ENCODE measurements at regions not wholly inside any gene's neighbourhood (a gene's known extent, or its start where the extent isn't known, plus 50 kb on each side); places are given as distances from the start of the nearest gene placed in this dataset.

- Histone ChIP-seq H3K9ac (ENCODE audit: low read depth in 1 of 2, low read length in 2 of 2) (no peak overlapping the region), H3K4me3 (ENCODE audit: low read depth in 1 of 2, low read length in 2 of 2) (no peak overlapping the region), H3K27ac (ENCODE audit: low read depth, low read length) (no peak overlapping the region), H3K4me1 (ENCODE audit: control insufficient read depth in 1 of 2, insufficient read depth in 2 of 2, low read length in 2 of 2) (no peaks in the 10 kb centered on the region), H3K27me3 (ENCODE audit: control insufficient read depth in 1 of 2, insufficient read depth in 2 of 2, low read length in 2 of 2) (no peaks in the 10 kb centered on the region), H3K36me3 (ENCODE audit: control insufficient read depth in 1 of 2, insufficient read depth in 2 of 2, low read length in 2 of 2) (no peaks in the 10 kb centered on the region), H3K9me3 (ENCODE audit: control insufficient read depth in 1 of 2, low read length in 2 of 2) (peaks cover 0 to 7% of the 10 kb centered on the region in 2 donors)
Observed at GRCh38 chr15:95227235-95227634, 995.9 kb downstream of the MCTP2 start.

- H3K36me3 ChIP-seq (ENCODE audit: control insufficient read depth in 1 of 2, insufficient read depth in 2 of 2, low read length in 2 of 2), result no peaks in the 10 kb centered on the region
- H3K9me3 ChIP-seq (ENCODE audit: control insufficient read depth in 1 of 2, low read length in 2 of 2), result peaks cover 0 to 2% of the 10 kb centered on the region in 2 donors
- no peak overlapping the region for H3K27ac ChIP-seq (ENCODE audit: low read depth, low read length)
- no peak overlapping the region for H3K4me3 ChIP-seq (ENCODE audit: low read depth in 1 of 2, low read length in 2 of 2)
- H3K9ac ChIP-seq (ENCODE audit: low read depth in 1 of 2, low read length in 2 of 2), result no peak overlapping the region
- no peaks in the 10 kb centered on the region for H3K4me1 ChIP-seq (ENCODE audit: control insufficient read depth in 1 of 2, insufficient read depth in 2 of 2, low read length in 2 of 2)
- H3K27me3 ChIP-seq (ENCODE audit: control insufficient read depth in 1 of 2, insufficient read depth in 2 of 2, low read length in 2 of 2), result no peaks in the 10 kb centered on the region
Observed at GRCh38 chr15:95228856-95229555, 997.6 kb downstream of the MCTP2 start.

GRCh38 chr15:95235033-95235432 lies 1003.7 kb downstream of the MCTP2 start:
- H3K27ac ChIP-seq (ENCODE audit: low read depth, low read length), result no peak overlapping the region
- H3K27me3 ChIP-seq (ENCODE audit: control insufficient read depth in 1 of 2, insufficient read depth in 2 of 2, low read length in 2 of 2), result no peaks in the 10 kb centered on the region
- H3K4me1 ChIP-seq (ENCODE audit: control insufficient read depth in 1 of 2, insufficient read depth in 2 of 2, low read length in 2 of 2), result no peaks in the 10 kb centered on the region

GRCh38 chr15:95247071-95247984 lies 1016.0 kb downstream of the MCTP2 start:
- no peak overlapping the region for H3K4me3 ChIP-seq (ENCODE audit: low read depth in 1 of 2, low read length in 2 of 2)
- no peaks in the 10 kb centered on the region for H3K4me1 ChIP-seq (ENCODE audit: control insufficient read depth in 1 of 2, insufficient read depth in 2 of 2, low read length in 2 of 2)
- no peaks in the 10 kb centered on the region for H3K9me3 ChIP-seq (ENCODE audit: control insufficient read depth in 1 of 2, low read length in 2 of 2)
- H3K36me3 ChIP-seq (ENCODE audit: control insufficient read depth in 1 of 2, insufficient read depth in 2 of 2, low read length in 2 of 2), result no peaks in the 10 kb centered on the region
- H3K9ac ChIP-seq (ENCODE audit: low read depth in 1 of 2, low read length in 2 of 2), result no peak overlapping the region
- no peaks in the 10 kb centered on the region for H3K27me3 ChIP-seq (ENCODE audit: control insufficient read depth in 1 of 2, insufficient read depth in 2 of 2, low read length in 2 of 2)
- no peak overlapping the region for H3K27ac ChIP-seq (ENCODE audit: low read depth, low read length)

More at GRCh38 chr15:95235033-95235432, 1003.7 kb downstream of the MCTP2 start:
- H3K9ac ChIP-seq (ENCODE audit: low read depth in 1 of 2, low read length in 2 of 2), result no peak overlapping the region
- no peaks in the 10 kb centered on the region for H3K36me3 ChIP-seq (ENCODE audit: control insufficient read depth in 1 of 2, insufficient read depth in 2 of 2, low read length in 2 of 2)
- H3K4me3 ChIP-seq (ENCODE audit: low read depth in 1 of 2, low read length in 2 of 2), result no peak overlapping the region
- peaks cover 9 to 14% of the 10 kb centered on the region in 2 donors for H3K9me3 ChIP-seq (ENCODE audit: control insufficient read depth in 1 of 2, low read length in 2 of 2)

GRCh38 chr15:95249524-95249923 lies 1018.2 kb downstream of the MCTP2 start:
- no peak overlapping the region for H3K27ac ChIP-seq (ENCODE audit: low read depth, low read length)
- no peaks in the 10 kb centered on the region for H3K9me3 ChIP-seq (ENCODE audit: control insufficient read depth in 1 of 2, low read length in 2 of 2)
- no peaks in the 10 kb centered on the region for H3K36me3 ChIP-seq (ENCODE audit: control insufficient read depth in 1 of 2, insufficient read depth in 2 of 2, low read length in 2 of 2)
- H3K4me3 ChIP-seq (ENCODE audit: low read depth in 1 of 2, low read length in 2 of 2), result no peak overlapping the region
- H3K27me3 ChIP-seq (ENCODE audit: control insufficient read depth in 1 of 2, insufficient read depth in 2 of 2, low read length in 2 of 2), result no peaks in the 10 kb centered on the region
- no peak overlapping the region for H3K9ac ChIP-seq (ENCODE audit: low read depth in 1 of 2, low read length in 2 of 2)
- H3K4me1 ChIP-seq (ENCODE audit: control insufficient read depth in 1 of 2, insufficient read depth in 2 of 2, low read length in 2 of 2), result no peaks in the 10 kb centered on the region

- no peak overlapping the region for H3K4me3 ChIP-seq (ENCODE audit: low read depth in 1 of 2, low read length in 2 of 2)
- no peaks in the 10 kb centered on the region for H3K36me3 ChIP-seq (ENCODE audit: control insufficient read depth in 1 of 2, insufficient read depth in 2 of 2, low read length in 2 of 2)
- no peak overlapping the region for H3K27ac ChIP-seq (ENCODE audit: low read depth, low read length)
- no peaks in the 10 kb centered on the region for H3K4me1 ChIP-seq (ENCODE audit: control insufficient read depth in 1 of 2, insufficient read depth in 2 of 2, low read length in 2 of 2)
- no peaks in the 10 kb centered on the region for H3K27me3 ChIP-seq (ENCODE audit: control insufficient read depth in 1 of 2, insufficient read depth in 2 of 2, low read length in 2 of 2)
- no peak overlapping the region for H3K9ac ChIP-seq (ENCODE audit: low read depth in 1 of 2, low read length in 2 of 2)
- no peaks in the 10 kb centered on the region for H3K9me3 ChIP-seq (ENCODE audit: control insufficient read depth in 1 of 2, low read length in 2 of 2)
Observed at GRCh38 chr15:95252404-95252803, 1021.0 kb downstream of the MCTP2 start.

- Histone ChIP-seq H3K9me3 (ENCODE audit: control insufficient read depth in 1 of 2, low read length in 2 of 2) (no peaks in the 10 kb centered on the region), H3K27ac (ENCODE audit: low read depth, low read length) (no peak overlapping the region), H3K27me3 (ENCODE audit: control insufficient read depth in 1 of 2, insufficient read depth in 2 of 2, low read length in 2 of 2) (no peaks in the 10 kb centered on the region), H3K4me3 (ENCODE audit: low read depth in 1 of 2, low read length in 2 of 2) (no peak overlapping the region), H3K4me1 (ENCODE audit: control insufficient read depth in 1 of 2, insufficient read depth in 2 of 2, low read length in 2 of 2) (no peaks in the 10 kb centered on the region), H3K9ac (ENCODE audit: low read depth in 1 of 2, low read length in 2 of 2) (no peak overlapping the region), H3K36me3 (ENCODE audit: control insufficient read depth in 1 of 2, insufficient read depth in 2 of 2, low read length in 2 of 2) (no peaks in the 10 kb centered on the region)
Observed at GRCh38 chr15:95254263-95254662, 1022.9 kb downstream of the MCTP2 start.

- Histone ChIP-seq H3K27ac (ENCODE audit: low read depth, low read length) (no peak overlapping the region), H3K27me3 (ENCODE audit: control insufficient read depth in 1 of 2, insufficient read depth in 2 of 2, low read length in 2 of 2) (no peaks in the 10 kb centered on the region), H3K9ac (ENCODE audit: low read depth in 1 of 2, low read length in 2 of 2) (no peak overlapping the region), H3K9me3 (ENCODE audit: control insufficient read depth in 1 of 2, low read length in 2 of 2) (no peaks in the 10 kb centered on the region), H3K4me1 (ENCODE audit: control insufficient read depth in 1 of 2, insufficient read depth in 2 of 2, low read length in 2 of 2) (no peaks in the 10 kb centered on the region), H3K4me3 (ENCODE audit: low read depth in 1 of 2, low read length in 2 of 2) (no peak overlapping the region), H3K36me3 (ENCODE audit: control insufficient read depth in 1 of 2, insufficient read depth in 2 of 2, low read length in 2 of 2) (no peaks in the 10 kb centered on the region)
Observed at GRCh38 chr15:95259513-95259912, 1028.2 kb downstream of the MCTP2 start.

- no peaks in the 10 kb centered on the region for H3K9me3 ChIP-seq (ENCODE audit: control insufficient read depth in 1 of 2, low read length in 2 of 2)
- no peak overlapping the region for H3K27ac ChIP-seq (ENCODE audit: low read depth, low read length)
- no peaks in the 10 kb centered on the region for H3K4me1 ChIP-seq (ENCODE audit: control insufficient read depth in 1 of 2, insufficient read depth in 2 of 2, low read length in 2 of 2)
- H3K27me3 ChIP-seq (ENCODE audit: control insufficient read depth in 1 of 2, insufficient read depth in 2 of 2, low read length in 2 of 2), result no peaks in the 10 kb centered on the region
- no peak overlapping the region for H3K4me3 ChIP-seq (ENCODE audit: low read depth in 1 of 2, low read length in 2 of 2)
- no peak overlapping the region for H3K9ac ChIP-seq (ENCODE audit: low read depth in 1 of 2, low read length in 2 of 2)
- H3K36me3 ChIP-seq (ENCODE audit: control insufficient read depth in 1 of 2, insufficient read depth in 2 of 2, low read length in 2 of 2), result no peaks in the 10 kb centered on the region
Observed at GRCh38 chr15:95259965-95260364, 1028.6 kb downstream of the MCTP2 start.

GRCh38 chr15:95260856-95261255 lies 1029.5 kb downstream of the MCTP2 start:
- no peak overlapping the region for H3K4me3 ChIP-seq (ENCODE audit: low read depth in 1 of 2, low read length in 2 of 2)
- H3K36me3 ChIP-seq (ENCODE audit: control insufficient read depth in 1 of 2, insufficient read depth in 2 of 2, low read length in 2 of 2), result no peaks in the 10 kb centered on the region
- no peak overlapping the region for H3K27ac ChIP-seq (ENCODE audit: low read depth, low read length)
- H3K27me3 ChIP-seq (ENCODE audit: control insufficient read depth in 1 of 2, insufficient read depth in 2 of 2, low read length in 2 of 2), result no peaks in the 10 kb centered on the region
- no peak overlapping the region for H3K9ac ChIP-seq (ENCODE audit: low read depth in 1 of 2, low read length in 2 of 2)
- H3K9me3 ChIP-seq (ENCODE audit: control insufficient read depth in 1 of 2, low read length in 2 of 2), result no peaks in the 10 kb centered on the region
- H3K4me1 ChIP-seq (ENCODE audit: control insufficient read depth in 1 of 2, insufficient read depth in 2 of 2, low read length in 2 of 2), result no peaks in the 10 kb centered on the region

Data from duodenal mucosa (tissue), 2 donors.